C4-2B (cell line): ENCODE measurements at regions not wholly inside any gene's neighbourhood (a gene's known extent, or its start where the extent isn't known, plus 50 kb on each side); places are given as distances from the start of the nearest gene placed in this dataset.

ENCODE experiments used
- CTCF ChIP-seq: fragments of 450-650 bp; conservative IDR thresholded peaks from 2 replicates; pipeline ENCODE4 v1.5.1; 2017; ENCODE audit warnings: mild to moderate bottlenecking
- ZFX ChIP-seq: fragments of 450-650 bp; IDR thresholded peaks from 2 replicates; pipeline ENCODE4 v1.6.1; 2017

GRCh38 chrX:46407036-46407752 lies 138.0 kb downstream of the ZNF674 start:
- TF ChIP-seq CTCF, result no peak
- TF ChIP-seq ZFX, result no peak
